RWPE2 (cell line): ENCODE measurements at regions not wholly inside any gene's neighbourhood (a gene's known extent, or its start where the extent isn't known, plus 50 kb on each side); places are given as distances from the start of the nearest gene placed in this dataset.
"Not testable (repeated sequence)": the region's sequence is repeated elsewhere in the genome, so short reads cannot be mapped to it uniquely, and the experiment has no call there.

Experiments used
- ATAC-seq: fragments of 200-7000 bp; cut with Tn5 transposase; 3 replicates; pipeline ENCODE4 v1.9.1; 2021; ENCODE audit warnings: low read depth
- DNase-seq: peaks from one replicate; pipeline ENCODE4 v3.0.0-alpha.2; 2020; ENCODE audit warnings: low spot score
- H3K27ac ChIP-seq: fragments of 450-650 bp; 2 replicates; pipeline ENCODE4 v1.5.1; 2017; ENCODE audit warnings: mild to moderate bottlenecking; ENCODE audit not compliant: poor library complexity, severe bottlenecking
- H3K27me3 ChIP-seq: fragments of 250-450 bp; sonication (Bioruptor Pico); 2 replicates; pipeline ENCODE4 v1.5.1; 2021; ENCODE audit warnings: mild to moderate bottlenecking, moderate library complexity; ENCODE audit not compliant: insufficient read depth, poor library complexity, severe bottlenecking
- H3K36me3 ChIP-seq: fragments of 250-450 bp; sonication (Bioruptor Pico); 2 replicates; pipeline ENCODE4 v1.5.1; 2020; ENCODE audit warnings: low read depth, mild to moderate bottlenecking, moderate library complexity
- H3K4me1 ChIP-seq: fragments of 250-450 bp; sonication (Bioruptor Pico); 2 replicates; pipeline ENCODE4 v1.5.1; 2021; ENCODE audit warnings: mild to moderate bottlenecking, moderate library complexity; ENCODE audit not compliant: insufficient read depth, poor library complexity, severe bottlenecking
- H3K4me3 ChIP-seq: fragments of 250-450 bp; sonication (Bioruptor Pico); 2 replicates; pipeline ENCODE4 v1.5.1; 2021; ENCODE audit warnings: mild to moderate bottlenecking, moderate library complexity; ENCODE audit not compliant: severe bottlenecking
- H3K9me3 ChIP-seq: fragments of 250-450 bp; sonication (Bioruptor Pico); 2 replicates; pipeline ENCODE4 v1.5.1; 2021; ENCODE audit warnings: mild to moderate bottlenecking, moderate library complexity; ENCODE audit not compliant: severe bottlenecking
- CTCF ChIP-seq: fragments of 450-650 bp; IDR thresholded peaks from one replicate; pipeline ENCODE4 v1.5.1; 2017; ENCODE audit warnings: mild to moderate bottlenecking, moderate library complexity; ENCODE audit not compliant: poor library complexity, severe bottlenecking

GRCh38 chr6:144922120-144922722, 637.1 kb downstream of the UTRN start:
- H3K27ac ChIP-seq, result peak overlapping the region; percentile 10
- DNase-seq, result no peak
- no peak; the same call in 2 of the 3 replicates for ATAC-seq

GRCh38 chr6:144922771-144923490, 637.8 kb downstream of the UTRN start:
- H3K27me3 ChIP-seq, H3K4me3 ChIP-seq, ATAC-seq, H3K4me1 ChIP-seq, H3K9me3 ChIP-seq, H3K36me3 ChIP-seq, DNase-seq: not testable (repeated sequence)
- H3K27ac ChIP-seq, result peak overlapping the region; percentile 10

More at GRCh38 chr6:144922120-144922722, 637.1 kb downstream of the UTRN start:
- Histone ChIP-seq H3K4me3 (no peak overlapping the region), H3K9me3 (no peaks in the 10 kb centered on the region), H3K4me1 (peaks cover 5% of the 10 kb centered on the region), H3K36me3 (no peaks in the 10 kb centered on the region), H3K27me3 (no peaks in the 10 kb centered on the region)
- TF ChIP-seq CTCF, result no peak

GRCh38 chr6:144923491-144923787, 638.3 kb downstream of the UTRN start:
- H3K27me3 ChIP-seq, ATAC-seq, H3K4me3 ChIP-seq, H3K27ac ChIP-seq, DNase-seq, H3K9me3 ChIP-seq, H3K4me1 ChIP-seq, H3K36me3 ChIP-seq: not testable (repeated sequence)

- Histone ChIP-seq H3K9me3 (no peaks in the 10 kb centered on the region), H3K36me3 (no peaks in the 10 kb centered on the region), H3K4me1 (no peaks in the 10 kb centered on the region), H3K27ac (no peak overlapping the region), H3K27me3 (no peaks in the 10 kb centered on the region), H3K4me3 (no peak overlapping the region)
- TF ChIP-seq CTCF, result no peak
- DNase-seq (no peak), ATAC-seq (no peak)
Measured at GRCh38 chr6:144928847-144929246, 643.7 kb downstream of the UTRN start.

- Histone ChIP-seq H3K36me3 (no peaks in the 10 kb centered on the region), H3K4me1 (no peaks in the 10 kb centered on the region), H3K27ac (no peak overlapping the region), H3K27me3 (no peaks in the 10 kb centered on the region), H3K9me3 (peaks cover under 1% of the 10 kb centered on the region), H3K4me3 (no peak overlapping the region)
- TF ChIP-seq CTCF, result no peak
- ATAC-seq (no peak), DNase-seq (no peak)
Measured at GRCh38 chr6:144929262-144929661, 644.1 kb downstream of the UTRN start.
